Endodermal cell (in vitro differentiated cells): ENCODE measurements at regions not wholly inside any gene's neighbourhood (a gene's known extent, or its start where the extent isn't known, plus 50 kb on each side); places are given as distances from the start of the nearest gene placed in this dataset.

Experiments
- DNase-seq: peaks from one replicate; pipeline ENCODE4 v3.0.0-alpha.2; 2017
- H3K27ac ChIP-seq: 2 replicates; pipeline ENCODE4 v1.5.1; 2013; ENCODE audit warnings: mild to moderate bottlenecking, low read depth, low read length, moderate library complexity
- H3K27me3 ChIP-seq: 2 replicates; pipeline ENCODE4 v1.6.1; 2013; ENCODE audit warnings: mild to moderate bottlenecking, low read length, moderate library complexity; ENCODE audit not compliant: insufficient read depth, control insufficient read depth, poor library complexity, severe bottlenecking
- H3K36me3 ChIP-seq: 2 replicates; pipeline ENCODE4 v1.7.0; 2013; ENCODE audit warnings: mild to moderate bottlenecking, low read length, moderate library complexity; ENCODE audit not compliant: control insufficient read depth, insufficient read depth
- H3K4me1 ChIP-seq: one replicate; pipeline ENCODE4 v1.7.0; 2013; ENCODE audit warnings: low read length; ENCODE audit not compliant: control insufficient read depth, insufficient read depth
- H3K4me3 ChIP-seq: 2 replicates; pipeline ENCODE4 v1.5.1; 2013; ENCODE audit warnings: mild to moderate bottlenecking, low read length, moderate library complexity
- H3K9ac ChIP-seq: 2 replicates; pipeline ENCODE4 v1.6.1; 2013; ENCODE audit warnings: mild to moderate bottlenecking, low read length, moderate library complexity; ENCODE audit not compliant: poor library complexity, severe bottlenecking; ENCODE audit errors: extremely low read depth
- H3K9me3 ChIP-seq: 2 replicates; pipeline ENCODE4 v1.6.1; 2013; ENCODE audit warnings: mild to moderate bottlenecking, low read length, moderate library complexity; ENCODE audit not compliant: control insufficient read depth
- H3K27ac Mint-ChIP-seq: 2 replicates; pipeline ENCODE4 v1.8.0; 2020; ENCODE audit warnings: mixed read lengths
- H3K27me3 Mint-ChIP-seq: 2 replicates; pipeline ENCODE4 v1.8.0; 2021; ENCODE audit warnings: mild to moderate bottlenecking, mixed read lengths; ENCODE audit not compliant: insufficient read depth
- H3K36me3 Mint-ChIP-seq: 2 replicates; pipeline ENCODE4 v1.8.0; 2020; ENCODE audit warnings: low read depth, mixed read lengths
- H3K4me1 Mint-ChIP-seq: 2 replicates; pipeline ENCODE4 v1.8.0; 2020; ENCODE audit warnings: mixed read lengths
- H3K4me3 Mint-ChIP-seq: 2 replicates; pipeline ENCODE4 v1.8.0; 2020; ENCODE audit warnings: mild to moderate bottlenecking, moderate library complexity, mixed read lengths
- H3K9me3 Mint-ChIP-seq: 2 replicates; pipeline ENCODE4 v1.8.0; 2020; ENCODE audit warnings: mild to moderate bottlenecking, mixed read lengths
- WGBS, 2 experiments: methylation state at CpG; one replicate each; pipeline versions ENCODE4 v1.1.5 to v1.1.7; 2013; ENCODE audit warnings: missing lambda C conversion rate in 2 of 2, mixed read lengths in 1 of 2; ENCODE audit not compliant: insufficient coverage in 1 of 2, insufficient read length in 1 of 2; 5-methylcytosine and 5-hydroxymethylcytosine counted together
- TF ChIP-seq, protein P1 (sequence below): fragments of 200-600 bp; sonication (generic); conservative IDR thresholded peaks from 2 replicates; pipeline ENCODE4 v1.5.0; 2021; ENCODE audit warnings: antibody characterized with exemption, mild to moderate bottlenecking

DNA sequence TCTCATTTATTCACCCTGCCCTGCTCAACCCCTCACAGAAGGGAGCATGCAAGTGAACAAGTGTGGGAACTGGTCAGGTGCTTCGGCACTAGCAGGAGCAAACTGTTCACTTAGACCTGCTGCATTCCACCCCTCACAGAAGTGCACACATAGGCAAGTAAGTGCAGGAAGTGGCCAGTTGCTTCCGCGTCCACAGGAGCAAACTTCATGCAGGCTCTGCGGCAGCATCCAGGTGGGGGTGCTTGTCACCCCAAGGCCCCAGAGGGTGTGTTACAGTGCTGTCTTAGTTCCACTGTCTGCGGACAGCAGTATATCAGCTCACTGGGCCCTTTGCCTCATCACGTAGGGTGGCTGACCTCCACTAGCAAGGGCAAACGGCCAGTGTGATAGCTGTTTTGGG, 167.3 kb upstream of the AVPR1A start:
- H3K27ac ChIP-seq: no peak overlapping the region
- H3K4me1 ChIP-seq: no peaks in the 10 kb centered on the region
- no peaks in the 10 kb centered on the region for H3K36me3 Mint-ChIP-seq
- no peak for DNase-seq
- H3K27ac Mint-ChIP-seq: no peak overlapping the region
- no peak overlapping the region for H3K4me3 ChIP-seq
- no peaks in the 10 kb centered on the region for H3K4me1 Mint-ChIP-seq
- no peaks in the 10 kb centered on the region for H3K9me3 ChIP-seq
- H3K27me3 Mint-ChIP-seq: no peaks in the 10 kb centered on the region
- no peaks in the 10 kb centered on the region for H3K27me3 ChIP-seq
- H3K36me3 ChIP-seq: no peaks in the 10 kb centered on the region
- TF ChIP-seq, protein P1, sequence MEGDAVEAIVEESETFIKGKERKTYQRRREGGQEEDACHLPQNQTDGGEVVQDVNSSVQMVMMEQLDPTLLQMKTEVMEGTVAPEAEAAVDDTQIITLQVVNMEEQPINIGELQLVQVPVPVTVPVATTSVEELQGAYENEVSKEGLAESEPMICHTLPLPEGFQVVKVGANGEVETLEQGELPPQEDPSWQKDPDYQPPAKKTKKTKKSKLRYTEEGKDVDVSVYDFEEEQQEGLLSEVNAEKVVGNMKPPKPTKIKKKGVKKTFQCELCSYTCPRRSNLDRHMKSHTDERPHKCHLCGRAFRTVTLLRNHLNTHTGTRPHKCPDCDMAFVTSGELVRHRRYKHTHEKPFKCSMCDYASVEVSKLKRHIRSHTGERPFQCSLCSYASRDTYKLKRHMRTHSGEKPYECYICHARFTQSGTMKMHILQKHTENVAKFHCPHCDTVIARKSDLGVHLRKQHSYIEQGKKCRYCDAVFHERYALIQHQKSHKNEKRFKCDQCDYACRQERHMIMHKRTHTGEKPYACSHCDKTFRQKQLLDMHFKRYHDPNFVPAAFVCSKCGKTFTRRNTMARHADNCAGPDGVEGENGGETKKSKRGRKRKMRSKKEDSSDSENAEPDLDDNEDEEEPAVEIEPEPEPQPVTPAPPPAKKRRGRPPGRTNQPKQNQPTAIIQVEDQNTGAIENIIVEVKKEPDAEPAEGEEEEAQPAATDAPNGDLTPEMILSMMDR: no peak
- peaks cover 2% of the 10 kb centered on the region for H3K9me3 Mint-ChIP-seq
- H3K9ac ChIP-seq: no peak overlapping the region
- WGBS, 2 experiments: 95 to 97% methylated on average over 7 of the region's 7 CpGs
- H3K4me3 Mint-ChIP-seq: no peak overlapping the region

DNA sequence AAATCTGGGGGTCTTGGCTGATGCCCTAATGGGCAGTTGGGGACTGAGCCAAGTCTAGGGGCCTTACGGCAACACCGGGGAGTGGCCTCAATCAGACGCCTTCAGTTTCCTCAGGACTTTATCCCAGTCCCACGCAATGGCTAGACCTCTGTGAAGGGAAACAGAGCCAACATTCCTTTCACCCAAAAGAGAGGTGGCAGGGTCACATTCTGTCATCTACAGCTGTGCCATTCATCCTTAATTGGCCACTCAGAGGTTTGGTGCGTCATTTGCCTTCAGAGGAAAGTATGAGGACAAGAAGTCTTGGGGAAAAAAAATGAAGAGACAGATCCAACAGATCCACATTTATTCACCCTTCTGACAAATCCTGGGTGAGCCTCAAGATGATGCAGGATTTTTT, 166.9 kb upstream of the AVPR1A start:
- TF ChIP-seq, protein P1: no peak
- H3K4me1 ChIP-seq: no peaks in the 10 kb centered on the region
- H3K27ac Mint-ChIP-seq: no peak overlapping the region
- H3K36me3 ChIP-seq: no peaks in the 10 kb centered on the region
- H3K9ac ChIP-seq: no peak overlapping the region
- H3K9me3 Mint-ChIP-seq: peaks cover 2% of the 10 kb centered on the region
- no peaks in the 10 kb centered on the region for H3K9me3 ChIP-seq
- H3K4me3 ChIP-seq: no peak overlapping the region
- no peak overlapping the region for H3K27ac ChIP-seq
- H3K36me3 Mint-ChIP-seq: no peaks in the 10 kb centered on the region
- DNase-seq: no peak
- H3K27me3 ChIP-seq: no peaks in the 10 kb centered on the region
- WGBS, 2 experiments: 97 to 100% methylated on average over 1 to 5 of the region's 5 CpGs
- H3K4me1 Mint-ChIP-seq: no peaks in the 10 kb centered on the region
- no peak overlapping the region for H3K4me3 Mint-ChIP-seq
- no peaks in the 10 kb centered on the region for H3K27me3 Mint-ChIP-seq

DNA sequence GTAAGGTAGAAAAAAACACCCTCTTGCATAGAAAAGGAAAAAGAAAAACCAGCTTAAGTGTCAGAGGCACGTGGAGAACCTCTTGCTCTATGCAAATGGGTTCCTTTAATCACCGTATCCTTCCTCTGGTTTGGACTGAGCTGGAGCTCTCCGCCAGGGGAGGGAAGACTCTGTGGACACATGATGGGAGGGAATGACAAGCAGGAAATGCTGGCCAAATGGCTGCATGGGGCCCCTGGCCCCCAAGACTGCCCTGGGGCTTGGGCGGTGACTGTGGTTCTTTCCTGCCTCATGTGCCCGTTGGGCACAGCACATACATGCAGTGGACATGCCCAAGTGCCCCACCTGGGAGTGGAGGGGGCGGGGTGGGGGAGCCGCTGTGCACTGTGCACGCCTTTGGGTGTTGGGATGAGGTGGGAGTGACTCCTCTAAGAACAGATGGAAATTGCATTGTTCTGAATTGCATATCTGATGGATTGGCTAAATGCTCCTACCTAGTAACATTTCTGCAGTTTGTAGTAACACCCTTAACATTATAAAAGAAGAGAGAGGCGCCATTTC, 166.4 kb upstream of the AVPR1A start:
- H3K27ac ChIP-seq: no peak overlapping the region
- TF ChIP-seq, protein P1: no peak
- Mint-ChIP-seq H3K4me3 (no peak overlapping the region), H3K27ac (no peak overlapping the region), H3K4me1 (no peaks in the 10 kb centered on the region), H3K27me3 (no peaks in the 10 kb centered on the region), H3K36me3 (no peaks in the 10 kb centered on the region), H3K9me3 (peaks cover 2% of the 10 kb centered on the region)
- no peaks in the 10 kb centered on the region for H3K36me3 ChIP-seq
- no peaks in the 10 kb centered on the region for H3K9me3 ChIP-seq
- H3K4me1 ChIP-seq: no peaks in the 10 kb centered on the region
- WGBS, 2 experiments: 82 to 85% methylated on average over 8 to 9 of the region's 9 CpGs
- H3K27me3 ChIP-seq: no peaks in the 10 kb centered on the region
- no peak overlapping the region for H3K9ac ChIP-seq
- no peak overlapping the region for H3K4me3 ChIP-seq
- DNase-seq: no peak
